SK-N-SH treated with all-trans-retinoic acid at 6 μM for 48 hours (cell line): ENCODE measurements at regions not wholly inside any gene's neighbourhood (a gene's known extent, or its start where the extent isn't known, plus 50 kb on each side); places are given as distances from the start of the nearest gene placed in this dataset.

Source experiments
- ATAC-seq: fragments of 200-7000 bp; cut with Tn5 transposase; 3 replicates; pipeline ENCODE4 v1.9.1; 2020; ENCODE audit warnings: mild to moderate bottlenecking, moderate library complexity
- ARNTL ChIP-seq: fragments of 450-650 bp; formaldehyde crosslinking; IDR thresholded peaks from 2 replicates; pipeline ENCODE4 v1.5.0; 2020; ENCODE audit warnings: low read depth, mild to moderate bottlenecking, moderate library complexity, borderline replicate concordance
- CSDC2 ChIP-seq: fragments of 250-450 bp; sonication (Bioruptor Pico); IDR thresholded peaks from 2 replicates; pipeline ENCODE4 v1.5.0; 2020; ENCODE audit warnings: mild to moderate bottlenecking, moderate library complexity
- ESRRG ChIP-seq: fragments of 250-450 bp; sonication (Bioruptor Pico); IDR thresholded peaks from 2 replicates; pipeline ENCODE4 v1.6.1; 2021; ENCODE audit warnings: mild to moderate bottlenecking
- GLIS3 ChIP-seq: fragments of 250-450 bp; sonication (Bioruptor Pico); IDR thresholded peaks from 2 replicates; pipeline ENCODE4 v1.5.0; 2020; ENCODE audit warnings: mild to moderate bottlenecking, moderate library complexity
- ISL1 ChIP-seq: fragments of 250-450 bp; sonication (Bioruptor Pico); IDR thresholded peaks from 2 replicates; pipeline ENCODE4 v2.1.2; 2022; ENCODE audit warnings: mild to moderate bottlenecking, moderate library complexity
- OSR1 ChIP-seq: fragments of 250-450 bp; sonication (Bioruptor Pico); IDR thresholded peaks from 2 replicates; pipeline ENCODE4 v1.8.0; 2022; ENCODE audit warnings: moderate library complexity, mild to moderate bottlenecking, inconsistent platforms
- RARB ChIP-seq: fragments of 250-450 bp; sonication (Bioruptor Pico); IDR thresholded peaks from 2 replicates; pipeline ENCODE4 v1.8.0; 2021; ENCODE audit warnings: mild to moderate bottlenecking, moderate library complexity
- SNAI2 ChIP-seq: fragments of 250-450 bp; sonication (Bioruptor Pico); IDR thresholded peaks from 2 replicates; pipeline ENCODE4 v1.5.0; 2020; ENCODE audit warnings: mild to moderate bottlenecking, moderate library complexity
- TCF4 ChIP-seq: fragments of 250-450 bp; sonication (Bioruptor Pico); IDR thresholded peaks from 2 replicates; pipeline ENCODE4 v1.8.0; 2021; ENCODE audit warnings: mild to moderate bottlenecking, moderate library complexity, borderline replicate concordance
- TOX ChIP-seq: fragments of 250-450 bp; sonication (Bioruptor Pico); IDR thresholded peaks from 2 replicates; pipeline ENCODE4 v1.8.0; 2021; ENCODE audit warnings: mild to moderate bottlenecking, moderate library complexity, borderline replicate concordance
- ZC3H10 ChIP-seq: fragments of 250-450 bp; sonication (Bioruptor Pico); IDR thresholded peaks from 2 replicates; pipeline ENCODE4 v1.5.1; 2021; ENCODE audit warnings: mild to moderate bottlenecking, moderate library complexity
- ZFP3 ChIP-seq: fragments of 250-450 bp; sonication (Bioruptor Pico); IDR thresholded peaks from 2 replicates; pipeline ENCODE4 v1.5.0; 2020; ENCODE audit warnings: mild to moderate bottlenecking, moderate library complexity
- ZFP30 ChIP-seq: fragments of 450-650 bp; formaldehyde crosslinking; IDR thresholded peaks from 2 replicates; pipeline ENCODE4 v1.5.0; 2022; ENCODE audit warnings: mild to moderate bottlenecking, moderate library complexity
- ZNF565 ChIP-seq: fragments of 450-650 bp; formaldehyde crosslinking; conservative IDR thresholded peaks from 2 replicates; pipeline ENCODE4 v1.5.0; 2020; ENCODE audit warnings: low read depth, mild to moderate bottlenecking, moderate library complexity
- ZNF70 ChIP-seq: fragments of 450-650 bp; formaldehyde crosslinking; IDR thresholded peaks from 2 replicates; pipeline ENCODE4 v1.5.0; 2020; ENCODE audit warnings: mild to moderate bottlenecking, moderate library complexity
- ZNF8 ChIP-seq: fragments of 450-650 bp; formaldehyde crosslinking; IDR thresholded peaks from 2 replicates; pipeline ENCODE4 v1.5.0; 2020; ENCODE audit warnings: mild to moderate bottlenecking, moderate library complexity
- TF ChIP-seq, protein P1 (sequence below): fragments of 250-450 bp; sonication (Bioruptor Pico); IDR thresholded peaks from 2 replicates; pipeline ENCODE4 v1.5.0; 2020; ENCODE audit warnings: mild to moderate bottlenecking, moderate library complexity
- TF ChIP-seq, protein P2 (sequence below): fragments of 250-450 bp; sonication (Bioruptor Pico); IDR thresholded peaks from 2 replicates; pipeline ENCODE4 v1.8.0; 2020; ENCODE audit warnings: mild to moderate bottlenecking, moderate library complexity, borderline replicate concordance
- TF ChIP-seq, protein P3 (sequence below): fragments of 250-450 bp; sonication (Bioruptor Pico); IDR thresholded peaks from 2 replicates; pipeline ENCODE4 v1.8.0; 2021; ENCODE audit warnings: low read depth, mild to moderate bottlenecking, moderate library complexity, borderline replicate concordance
- TF ChIP-seq, protein P4 (sequence below): fragments of 250-450 bp; sonication (Bioruptor Pico); IDR thresholded peaks from 2 replicates; pipeline ENCODE4 v1.5.1; 2021; ENCODE audit warnings: mild to moderate bottlenecking, moderate library complexity
- TF ChIP-seq, protein P5 (sequence below): fragments of 250-450 bp; sonication (Bioruptor Pico); IDR thresholded peaks from 2 replicates; pipeline ENCODE4 v1.5.1; 2020; ENCODE audit warnings: low read depth, mild to moderate bottlenecking, moderate library complexity

DNA sequence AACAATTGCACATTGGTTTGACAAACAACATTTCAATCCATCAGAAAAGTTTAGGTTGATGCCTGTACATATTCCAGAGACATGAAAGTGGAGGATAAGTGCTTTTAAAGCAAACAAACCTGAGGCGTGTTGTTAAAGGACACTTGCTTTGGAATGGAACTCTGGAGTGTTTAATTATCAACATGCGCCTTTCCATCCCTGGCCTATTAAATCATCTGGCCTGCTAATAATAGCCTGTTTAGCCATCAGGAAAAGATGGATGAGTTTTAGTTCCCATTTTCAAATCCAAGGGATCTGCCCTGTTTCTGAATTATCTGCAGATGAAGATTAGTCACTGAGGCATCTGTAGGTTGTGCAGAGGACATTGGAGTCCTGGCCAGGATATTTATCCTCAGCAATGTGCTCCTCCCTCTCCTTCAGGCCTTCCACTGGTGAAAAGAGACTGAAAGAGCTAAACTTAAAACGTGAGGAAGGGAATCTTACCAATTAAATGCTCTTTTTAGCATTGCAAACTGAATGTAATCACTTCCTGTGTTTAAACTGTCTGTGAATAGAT, 388.9 kb downstream of the PPARGC1A start (continued):
- TF ChIP-seq, protein P1, sequence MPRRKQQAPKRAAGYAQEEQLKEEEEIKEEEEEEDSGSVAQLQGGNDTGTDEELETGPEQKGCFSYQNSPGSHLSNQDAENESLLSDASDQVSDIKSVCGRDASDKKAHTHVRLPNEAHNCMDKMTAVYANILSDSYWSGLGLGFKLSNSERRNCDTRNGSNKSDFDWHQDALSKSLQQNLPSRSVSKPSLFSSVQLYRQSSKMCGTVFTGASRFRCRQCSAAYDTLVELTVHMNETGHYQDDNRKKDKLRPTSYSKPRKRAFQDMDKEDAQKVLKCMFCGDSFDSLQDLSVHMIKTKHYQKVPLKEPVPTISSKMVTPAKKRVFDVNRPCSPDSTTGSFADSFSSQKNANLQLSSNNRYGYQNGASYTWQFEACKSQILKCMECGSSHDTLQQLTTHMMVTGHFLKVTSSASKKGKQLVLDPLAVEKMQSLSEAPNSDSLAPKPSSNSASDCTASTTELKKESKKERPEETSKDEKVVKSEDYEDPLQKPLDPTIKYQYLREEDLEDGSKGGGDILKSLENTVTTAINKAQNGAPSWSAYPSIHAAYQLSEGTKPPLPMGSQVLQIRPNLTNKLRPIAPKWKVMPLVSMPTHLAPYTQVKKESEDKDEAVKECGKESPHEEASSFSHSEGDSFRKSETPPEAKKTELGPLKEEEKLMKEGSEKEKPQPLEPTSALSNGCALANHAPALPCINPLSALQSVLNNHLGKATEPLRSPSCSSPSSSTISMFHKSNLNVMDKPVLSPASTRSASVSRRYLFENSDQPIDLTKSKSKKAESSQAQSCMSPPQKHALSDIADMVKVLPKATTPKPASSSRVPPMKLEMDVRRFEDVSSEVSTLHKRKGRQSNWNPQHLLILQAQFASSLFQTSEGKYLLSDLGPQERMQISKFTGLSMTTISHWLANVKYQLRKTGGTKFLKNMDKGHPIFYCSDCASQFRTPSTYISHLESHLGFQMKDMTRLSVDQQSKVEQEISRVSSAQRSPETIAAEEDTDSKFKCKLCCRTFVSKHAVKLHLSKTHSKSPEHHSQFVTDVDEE (CRISPR knock-in tag), result no peak
- TF ChIP-seq, protein P2, sequence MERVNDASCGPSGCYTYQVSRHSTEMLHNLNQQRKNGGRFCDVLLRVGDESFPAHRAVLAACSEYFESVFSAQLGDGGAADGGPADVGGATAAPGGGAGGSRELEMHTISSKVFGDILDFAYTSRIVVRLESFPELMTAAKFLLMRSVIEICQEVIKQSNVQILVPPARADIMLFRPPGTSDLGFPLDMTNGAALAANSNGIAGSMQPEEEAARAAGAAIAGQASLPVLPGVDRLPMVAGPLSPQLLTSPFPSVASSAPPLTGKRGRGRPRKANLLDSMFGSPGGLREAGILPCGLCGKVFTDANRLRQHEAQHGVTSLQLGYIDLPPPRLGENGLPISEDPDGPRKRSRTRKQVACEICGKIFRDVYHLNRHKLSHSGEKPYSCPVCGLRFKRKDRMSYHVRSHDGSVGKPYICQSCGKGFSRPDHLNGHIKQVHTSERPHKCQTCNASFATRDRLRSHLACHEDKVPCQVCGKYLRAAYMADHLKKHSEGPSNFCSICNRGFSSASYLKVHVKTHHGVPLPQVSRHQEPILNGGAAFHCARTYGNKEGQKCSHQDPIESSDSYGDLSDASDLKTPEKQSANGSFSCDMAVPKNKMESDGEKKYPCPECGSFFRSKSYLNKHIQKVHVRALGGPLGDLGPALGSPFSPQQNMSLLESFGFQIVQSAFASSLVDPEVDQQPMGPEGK (CRISPR knock-in tag), result no peak
- TF ChIP-seq CSDC2, result no peak
- no peak for TF ChIP-seq RARB (CRISPR knock-in tag)
- TF ChIP-seq TCF4, result no peak
- TF ChIP-seq, protein P3, sequence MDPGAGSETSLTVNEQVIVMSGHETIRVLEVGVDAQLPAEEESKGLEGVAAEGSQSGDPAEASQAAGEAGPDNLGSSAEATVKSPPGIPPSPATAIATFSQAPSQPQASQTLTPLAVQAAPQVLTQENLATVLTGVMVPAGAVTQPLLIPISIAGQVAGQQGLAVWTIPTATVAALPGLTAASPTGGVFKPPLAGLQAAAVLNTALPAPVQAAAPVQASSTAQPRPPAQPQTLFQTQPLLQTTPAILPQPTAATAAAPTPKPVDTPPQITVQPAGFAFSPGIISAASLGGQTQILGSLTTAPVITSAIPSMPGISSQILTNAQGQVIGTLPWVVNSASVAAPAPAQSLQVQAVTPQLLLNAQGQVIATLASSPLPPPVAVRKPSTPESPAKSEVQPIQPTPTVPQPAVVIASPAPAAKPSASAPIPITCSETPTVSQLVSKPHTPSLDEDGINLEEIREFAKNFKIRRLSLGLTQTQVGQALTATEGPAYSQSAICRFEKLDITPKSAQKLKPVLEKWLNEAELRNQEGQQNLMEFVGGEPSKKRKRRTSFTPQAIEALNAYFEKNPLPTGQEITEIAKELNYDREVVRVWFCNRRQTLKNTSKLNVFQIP (CRISPR knock-in tag), result no peak
- no peak for TF ChIP-seq ZC3H10 (CRISPR knock-in tag)
- TF ChIP-seq, protein P4, sequence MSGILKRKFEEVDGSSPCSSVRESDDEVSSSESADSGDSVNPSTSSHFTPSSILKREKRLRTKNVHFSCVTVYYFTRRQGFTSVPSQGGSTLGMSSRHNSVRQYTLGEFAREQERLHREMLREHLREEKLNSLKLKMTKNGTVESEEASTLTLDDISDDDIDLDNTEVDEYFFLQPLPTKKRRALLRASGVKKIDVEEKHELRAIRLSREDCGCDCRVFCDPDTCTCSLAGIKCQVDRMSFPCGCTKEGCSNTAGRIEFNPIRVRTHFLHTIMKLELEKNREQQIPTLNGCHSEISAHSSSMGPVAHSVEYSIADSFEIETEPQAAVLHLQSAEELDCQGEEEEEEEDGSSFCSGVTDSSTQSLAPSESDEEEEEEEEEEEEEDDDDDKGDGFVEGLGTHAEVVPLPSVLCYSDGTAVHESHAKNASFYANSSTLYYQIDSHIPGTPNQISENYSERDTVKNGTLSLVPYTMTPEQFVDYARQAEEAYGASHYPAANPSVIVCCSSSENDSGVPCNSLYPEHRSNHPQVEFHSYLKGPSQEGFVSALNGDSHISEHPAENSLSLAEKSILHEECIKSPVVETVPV (CRISPR knock-in tag), result no peak

DNA sequence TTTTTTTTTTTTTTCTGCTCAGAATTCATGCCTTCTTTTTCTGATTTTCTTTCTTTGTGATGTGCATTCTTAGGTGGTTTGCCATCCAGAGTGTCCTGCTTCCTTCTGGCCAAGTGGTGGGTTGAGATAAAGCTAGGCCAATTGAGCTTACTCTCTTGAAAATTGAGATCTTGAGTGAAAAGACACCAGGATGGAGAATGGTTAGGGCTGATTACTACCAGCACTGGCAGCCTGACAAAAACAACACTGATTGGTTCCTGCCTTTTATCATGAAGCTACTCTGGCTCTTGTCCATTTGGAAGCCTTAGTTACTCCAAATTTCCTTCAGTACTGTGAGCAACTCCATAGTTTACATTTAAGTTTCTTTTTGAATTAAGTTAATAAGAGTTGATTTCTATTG, 404.0 kb downstream of the PPARGC1A start:
- no peak for ATAC-seq
- TF ChIP-seq ZNF8 (no peak), ZFP3 (CRISPR knock-in tag) (no peak), ZNF70 (no peak), ISL1 (CRISPR knock-in tag) (no peak), OSR1 (CRISPR knock-in tag) (no peak), ZNF565 (CRISPR knock-in tag) (no peak), TOX (CRISPR knock-in tag) (no peak), ARNTL (no peak), GLIS3 (no peak), CSDC2 (no peak), RARB (CRISPR knock-in tag) (no peak), SNAI2 (no peak), ZFP30 (CRISPR knock-in tag) (no peak), ESRRG (CRISPR knock-in tag) (no peak), ZC3H10 (CRISPR knock-in tag) (no peak)
- TF ChIP-seq, protein P3 (CRISPR knock-in tag), result no peak
- TF ChIP-seq, protein P1 (CRISPR knock-in tag), result no peak
- TF ChIP-seq, protein P4 (CRISPR knock-in tag), result no peak
- TF ChIP-seq, protein P2 (CRISPR knock-in tag), result no peak
- TF ChIP-seq, protein P5, sequence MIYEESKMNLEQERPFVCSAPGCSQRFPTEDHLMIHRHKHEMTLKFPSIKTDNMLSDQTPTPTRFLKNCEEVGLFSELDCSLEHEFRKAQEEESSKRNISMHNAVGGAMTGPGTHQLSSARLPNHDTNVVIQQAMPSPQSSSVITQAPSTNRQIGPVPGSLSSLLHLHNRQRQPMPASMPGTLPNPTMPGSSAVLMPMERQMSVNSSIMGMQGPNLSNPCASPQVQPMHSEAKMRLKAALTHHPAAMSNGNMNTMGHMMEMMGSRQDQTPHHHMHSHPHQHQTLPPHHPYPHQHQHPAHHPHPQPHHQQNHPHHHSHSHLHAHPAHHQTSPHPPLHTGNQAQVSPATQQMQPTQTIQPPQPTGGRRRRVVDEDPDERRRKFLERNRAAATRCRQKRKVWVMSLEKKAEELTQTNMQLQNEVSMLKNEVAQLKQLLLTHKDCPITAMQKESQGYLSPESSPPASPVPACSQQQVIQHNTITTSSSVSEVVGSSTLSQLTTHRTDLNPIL (CRISPR knock-in tag), result no peak
